Karpas-422 (cell line): ENCODE measurements at regions not wholly inside any gene's neighbourhood (a gene's known extent, or its start where the extent isn't known, plus 50 kb on each side); places are given as distances from the start of the nearest gene placed in this dataset.

Experiments
- DNase-seq: peaks from one replicate; pipeline ENCODE4 v3.0.0-alpha.2; 2015
- H2AFZ ChIP-seq: fragments of 200-600 bp; sonication (generic); 2 replicates; pipeline ENCODE4 v1.6.1; 2014; ENCODE audit warnings: antibody characterized with exemption, low read length, mixed read lengths
- H3K27ac ChIP-seq: fragments of 200-600 bp; sonication (generic); 2 replicates; pipeline ENCODE4 v1.5.1; 2014; ENCODE audit warnings: mild to moderate bottlenecking, low read length, moderate library complexity
- H3K27me3 ChIP-seq: fragments of 200-600 bp; sonication (generic); 2 replicates; pipeline ENCODE4 v1.6.1; 2014; ENCODE audit warnings: low read length, mixed read lengths
- H3K36me3 ChIP-seq: fragments of 200-600 bp; sonication (generic); 2 replicates; pipeline ENCODE4 v1.6.1; 2014; ENCODE audit warnings: low read length, mixed read lengths; ENCODE audit not compliant: insufficient read depth
- H3K4me1 ChIP-seq: fragments of 200-600 bp; sonication (generic); 2 replicates; pipeline ENCODE4 v1.6.1; 2014; ENCODE audit warnings: mild to moderate bottlenecking, low read length, mixed read lengths
- H3K4me2 ChIP-seq: fragments of 200-600 bp; sonication (generic); 2 replicates; pipeline ENCODE4 v1.6.1; 2014; ENCODE audit warnings: low read length, low read depth, mild to moderate bottlenecking; ENCODE audit not compliant: poor library complexity, severe bottlenecking
- H3K4me3 ChIP-seq: fragments of 200-600 bp; sonication (generic); 2 replicates; pipeline ENCODE4 v1.5.1; 2014; ENCODE audit warnings: mild to moderate bottlenecking, antibody characterized with exemption, low read length, mixed read lengths
- H3K79me2 ChIP-seq: fragments of 200-600 bp; sonication (generic); 2 replicates; pipeline ENCODE4 v1.6.1; 2014; ENCODE audit warnings: mild to moderate bottlenecking, low read length, mixed read lengths
- H3K9ac ChIP-seq: fragments of 200-600 bp; sonication (generic); 2 replicates; pipeline ENCODE4 v1.6.0; 2014; ENCODE audit warnings: low read length
- H3K9me2 ChIP-seq: fragments of 200-600 bp; sonication (generic), shearing (Covaris generic); replicated peaks from 2 replicates; pipeline ENCODE4 v1.6.0; 2014; ENCODE audit warnings: mild to moderate bottlenecking, low read length, moderate library complexity; ENCODE audit not compliant: insufficient read depth
- H3K9me3 ChIP-seq: fragments of 300-700, 200-600 bp; sonication (generic); 2 replicates; pipeline ENCODE4 v1.6.1; 2014; ENCODE audit warnings: low read length, mixed read lengths
- H4K20me1 ChIP-seq: fragments of 200-600 bp; sonication (generic); 2 replicates; pipeline ENCODE4 v1.6.1; 2014; ENCODE audit warnings: mild to moderate bottlenecking, antibody characterized with exemption, low read length, low read depth; ENCODE audit not compliant: insufficient read depth

GRCh38 chr4:13178621-13179020 lies 305.5 kb downstream of the RAB28 start:
- no peak overlapping the region for H3K4me2 ChIP-seq
- no peaks in the 10 kb centered on the region for H4K20me1 ChIP-seq
- DNase-seq = no peak
- H3K36me3 ChIP-seq = no peaks in the 10 kb centered on the region
- no peaks in the 10 kb centered on the region for H3K9me3 ChIP-seq
- H2AFZ ChIP-seq = no peak overlapping the region
- no peak overlapping the region for H3K27ac ChIP-seq
- no peaks in the 10 kb centered on the region for H3K9me2 ChIP-seq
- no peak overlapping the region for H3K4me3 ChIP-seq
- H3K79me2 ChIP-seq = no peaks in the 10 kb centered on the region
- no peak overlapping the region for H3K9ac ChIP-seq
- peaks cover 3% of the 10 kb centered on the region; the same call in 1 of the 2 replicates for H3K27me3 ChIP-seq
- peaks cover 45% of the 10 kb centered on the region for H3K4me1 ChIP-seq

GRCh38 chr4:13176741-13177142 lies 307.4 kb downstream of the RAB28 start:
- Histone ChIP-seq H2AFZ (no peak overlapping the region), H3K9me3 (no peaks in the 10 kb centered on the region), H3K79me2 (no peaks in the 10 kb centered on the region), H3K4me3 (no peak overlapping the region), H3K9ac (no peak overlapping the region), H3K27ac (no peak overlapping the region), H3K27me3 (peaks cover 3% of the 10 kb centered on the region; the same call in 1 of the 2 replicates), H3K9me2 (no peaks in the 10 kb centered on the region), H3K36me3 (no peaks in the 10 kb centered on the region), H3K4me2 (peak overlapping the region; percentile 72), H3K4me1 (peaks cover 51% of the 10 kb centered on the region), H4K20me1 (no peaks in the 10 kb centered on the region)
- no peak for DNase-seq

GRCh38 chr4:13174926-13175325 lies 309.2 kb downstream of the RAB28 start:
- H4K20me1 ChIP-seq = no peaks in the 10 kb centered on the region
- peak overlapping the region; percentile 39 for H3K4me3 ChIP-seq
- H3K79me2 ChIP-seq = no peaks in the 10 kb centered on the region
- peak overlapping the region; percentile 88 for H3K27ac ChIP-seq
- peak overlapping the region; percentile 41 for H3K9ac ChIP-seq
- peaks cover 3% of the 10 kb centered on the region; the same call in 1 of the 2 replicates for H3K27me3 ChIP-seq
- H3K9me2 ChIP-seq = no peaks in the 10 kb centered on the region
- H3K9me3 ChIP-seq = no peaks in the 10 kb centered on the region
- no peaks in the 10 kb centered on the region for H3K36me3 ChIP-seq
- peaks cover 64% of the 10 kb centered on the region for H3K4me1 ChIP-seq
- H3K4me2 ChIP-seq = peak overlapping the region; percentile 72
- peak overlapping the region; percentile 42; the same call in 1 of the 2 replicates for H2AFZ ChIP-seq
- peak; percentile 80 for DNase-seq

GRCh38 chr4:13174001-13174400 lies 310.1 kb downstream of the RAB28 start:
- Histone ChIP-seq H3K79me2 (no peaks in the 10 kb centered on the region), H3K27me3 (peaks cover 3% of the 10 kb centered on the region; the same call in 1 of the 2 replicates), H3K27ac (peak overlapping the region; percentile 88), H3K4me1 (peaks cover 64% of the 10 kb centered on the region), H3K4me3 (no peak overlapping the region), H3K36me3 (no peaks in the 10 kb centered on the region), H4K20me1 (no peaks in the 10 kb centered on the region), H3K4me2 (peak overlapping the region; percentile 72), H3K9me3 (no peaks in the 10 kb centered on the region), H3K9me2 (no peaks in the 10 kb centered on the region), H2AFZ (no peak overlapping the region), H3K9ac (no peak overlapping the region)
- no peak for DNase-seq

GRCh38 chr4:13171292-13172057 lies 312.7 kb downstream of the RAB28 start:
- peak; percentile 63 for DNase-seq

GRCh38 chr4:13169731-13170525 lies 314.2 kb downstream of the RAB28 start:
- no peaks in the 10 kb centered on the region for H3K9me3 ChIP-seq
- no peaks in the 10 kb centered on the region for H3K36me3 ChIP-seq
- DNase-seq = no peak
- H4K20me1 ChIP-seq = no peaks in the 10 kb centered on the region
- H3K27ac ChIP-seq = no peak overlapping the region
- no peak overlapping the region for H2AFZ ChIP-seq
- H3K4me2 ChIP-seq = no peak overlapping the region
- H3K4me1 ChIP-seq = peaks cover 33% of the 10 kb centered on the region
- no peaks in the 10 kb centered on the region for H3K9me2 ChIP-seq
- no peak overlapping the region for H3K4me3 ChIP-seq
- H3K9ac ChIP-seq = no peak overlapping the region
- no peaks in the 10 kb centered on the region for H3K79me2 ChIP-seq
- H3K27me3 ChIP-seq = no peaks in the 10 kb centered on the region

More at GRCh38 chr4:13171292-13172057, 312.7 kb downstream of the RAB28 start:
- H3K27ac ChIP-seq = no peak overlapping the region
- no peaks in the 10 kb centered on the region for H3K9me3 ChIP-seq
- no peaks in the 10 kb centered on the region for H3K27me3 ChIP-seq
- no peaks in the 10 kb centered on the region for H3K9me2 ChIP-seq
- no peak overlapping the region for H3K9ac ChIP-seq
- peak overlapping the region; percentile 38 for H3K4me2 ChIP-seq
- no peaks in the 10 kb centered on the region for H4K20me1 ChIP-seq
- no peaks in the 10 kb centered on the region for H3K36me3 ChIP-seq
- peaks cover 49% of the 10 kb centered on the region for H3K4me1 ChIP-seq
- no peak overlapping the region for H3K4me3 ChIP-seq
- no peaks in the 10 kb centered on the region for H3K79me2 ChIP-seq
- no peak overlapping the region for H2AFZ ChIP-seq

GRCh38 chr4:13168326-13168725 lies 315.8 kb downstream of the RAB28 start:
- no peaks in the 10 kb centered on the region for H4K20me1 ChIP-seq
- H3K4me1 ChIP-seq = peaks cover 22% of the 10 kb centered on the region
- H2AFZ ChIP-seq = no peak overlapping the region
- H3K79me2 ChIP-seq = no peaks in the 10 kb centered on the region
- no peak overlapping the region for H3K4me3 ChIP-seq
- no peaks in the 10 kb centered on the region for H3K9me3 ChIP-seq
- H3K27ac ChIP-seq = no peak overlapping the region
- no peaks in the 10 kb centered on the region for H3K27me3 ChIP-seq
- no peak for DNase-seq
- H3K4me2 ChIP-seq = no peak overlapping the region
- no peaks in the 10 kb centered on the region for H3K9me2 ChIP-seq
- no peaks in the 10 kb centered on the region for H3K36me3 ChIP-seq
- H3K9ac ChIP-seq = no peak overlapping the region

- no peaks in the 10 kb centered on the region for H3K27me3 ChIP-seq
- no peak overlapping the region for H3K9ac ChIP-seq
- no peak overlapping the region for H3K27ac ChIP-seq
- no peak for DNase-seq
- peaks cover 10% of the 10 kb centered on the region for H3K4me1 ChIP-seq
- no peaks in the 10 kb centered on the region for H3K36me3 ChIP-seq
- no peaks in the 10 kb centered on the region for H3K9me3 ChIP-seq
- no peak overlapping the region for H2AFZ ChIP-seq
- no peak overlapping the region for H3K4me2 ChIP-seq
- no peak overlapping the region for H3K4me3 ChIP-seq
- H3K9me2 ChIP-seq = no peaks in the 10 kb centered on the region
- H4K20me1 ChIP-seq = no peaks in the 10 kb centered on the region
- no peaks in the 10 kb centered on the region for H3K79me2 ChIP-seq
Observed at GRCh38 chr4:13166214-13166613, 317.9 kb downstream of the RAB28 start.
